Stomach (tissue), 4 donors: ENCODE measurements at regions not wholly inside any gene's neighbourhood (a gene's known extent, or its start where the extent isn't known, plus 50 kb on each side); places are given as distances from the start of the nearest gene placed in this dataset.

ENCODE experiments used
- POLR2AphosphoS5 ChIP-seq, 3 donors: sonication (generic); formaldehyde crosslinking; IDR thresholded peaks; one replicate each; pipeline ENCODE4 v1.6.1; 2016; ENCODE audit warnings: antibody characterized with exemption in 3 of 3
- TF ChIP-seq, protein P1 (sequence below), 7 experiments: fragments of 450-650 bp in 4 of 7; fragments of 200-600 bp in 3 of 7; sonication (generic) in 3 of 7; IDR thresholded peaks; one replicate each; pipeline ENCODE4 v1.5.1; 2016 to 2019; ENCODE audit warnings: antibody characterized with exemption in 7 of 7, control low read depth in 2 of 7, mild to moderate bottlenecking in 1 of 7

DNA sequence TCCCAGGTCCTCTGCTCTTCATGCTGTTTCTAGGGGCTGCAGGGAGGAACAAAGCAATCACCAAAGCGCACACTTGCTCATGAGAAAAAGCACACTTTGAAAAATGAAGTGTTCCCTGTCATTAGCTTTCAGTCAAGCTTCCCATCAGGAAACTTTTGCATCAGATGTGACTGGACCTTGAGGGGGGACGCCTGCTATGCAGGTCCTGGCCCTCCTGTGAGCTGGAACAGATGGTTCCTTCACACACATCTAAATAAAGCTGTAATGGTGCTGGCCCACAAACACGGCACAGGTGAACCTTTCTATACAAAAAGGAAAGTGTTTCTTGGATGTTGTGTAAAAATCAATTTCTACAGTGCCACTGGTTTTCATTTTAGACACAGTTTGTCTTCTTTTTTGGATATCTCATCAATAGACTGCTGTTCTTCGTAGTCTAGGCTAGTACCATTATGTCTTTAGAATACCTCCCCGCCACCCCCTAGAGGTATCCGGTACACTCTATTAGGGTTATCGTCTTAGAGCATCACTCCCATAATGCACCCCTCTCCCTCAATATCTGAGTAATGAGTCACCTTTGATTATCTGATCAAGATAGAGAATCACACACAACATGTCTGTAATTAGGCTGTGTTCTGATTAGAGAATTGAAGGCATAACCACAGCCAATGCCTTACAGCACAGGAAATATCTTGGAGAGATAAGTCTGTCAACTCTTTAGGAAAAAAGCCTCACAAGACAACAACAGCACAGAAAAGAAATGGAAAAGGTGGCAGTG, 266.3 kb downstream of the TLR4 start:
- TF ChIP-seq, protein P1, sequence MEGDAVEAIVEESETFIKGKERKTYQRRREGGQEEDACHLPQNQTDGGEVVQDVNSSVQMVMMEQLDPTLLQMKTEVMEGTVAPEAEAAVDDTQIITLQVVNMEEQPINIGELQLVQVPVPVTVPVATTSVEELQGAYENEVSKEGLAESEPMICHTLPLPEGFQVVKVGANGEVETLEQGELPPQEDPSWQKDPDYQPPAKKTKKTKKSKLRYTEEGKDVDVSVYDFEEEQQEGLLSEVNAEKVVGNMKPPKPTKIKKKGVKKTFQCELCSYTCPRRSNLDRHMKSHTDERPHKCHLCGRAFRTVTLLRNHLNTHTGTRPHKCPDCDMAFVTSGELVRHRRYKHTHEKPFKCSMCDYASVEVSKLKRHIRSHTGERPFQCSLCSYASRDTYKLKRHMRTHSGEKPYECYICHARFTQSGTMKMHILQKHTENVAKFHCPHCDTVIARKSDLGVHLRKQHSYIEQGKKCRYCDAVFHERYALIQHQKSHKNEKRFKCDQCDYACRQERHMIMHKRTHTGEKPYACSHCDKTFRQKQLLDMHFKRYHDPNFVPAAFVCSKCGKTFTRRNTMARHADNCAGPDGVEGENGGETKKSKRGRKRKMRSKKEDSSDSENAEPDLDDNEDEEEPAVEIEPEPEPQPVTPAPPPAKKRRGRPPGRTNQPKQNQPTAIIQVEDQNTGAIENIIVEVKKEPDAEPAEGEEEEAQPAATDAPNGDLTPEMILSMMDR (IDR thresholded peaks at IDR 0.05): no peak
- TF ChIP-seq POLR2AphosphoS5 (IDR thresholded peaks at IDR 0.05): no peak
